DOHH2 (cell line): ENCODE measurements at regions not wholly inside any gene's neighbourhood (a gene's known extent, or its start where the extent isn't known, plus 50 kb on each side); places are given as distances from the start of the nearest gene placed in this dataset.
"Not testable (repeated sequence)": the region's sequence is repeated elsewhere in the genome, so short reads cannot be mapped to it uniquely, and the experiment has no call there.

Experiments used
- CTCF ChIP-seq: fragments of 200-600 bp; sonication (generic); IDR thresholded peaks from one replicate; pipeline ENCODE4 v1.5.1; 2014; ENCODE audit warnings: antibody characterized with exemption, mild to moderate bottlenecking, low read depth, low read length; ENCODE audit not compliant: poor library complexity, severe bottlenecking
- EZH2phosphoT487 ChIP-seq: fragments of 200-600 bp; sonication (generic); IDR thresholded peaks from 2 replicates; pipeline ENCODE4 v1.6.1; 2017; ENCODE audit warnings: borderline replicate concordance, mild to moderate bottlenecking, antibody characterized with exemption, low read length, moderate library complexity, mixed read lengths

GRCh38 chr9:89856296-89856695 lies 251.5 kb downstream of the GADD45G start:
- TF ChIP-seq CTCF, EZH2phosphoT487: not testable (repeated sequence)
